K562 (cell line): ENCODE measurements at regions not wholly inside any gene's neighbourhood (a gene's known extent, or its start where the extent isn't known, plus 50 kb on each side); places are given as distances from the start of the nearest gene placed in this dataset.

Source experiments
- ATAC-seq: fragments of 200-7000 bp; cut with Tn5 transposase; 3 replicates; pipeline ENCODE4 v1.9.1; 2020; ENCODE audit warnings: moderate library complexity
- BruUV-seq: library from RNA; stranded (reverse); fragments of 400-500 nt; replicated peaks from 2 replicates; lab custom pipeline; 2021; lab: Mats Ljungman, UMichigan
- CTCF ChIA-PET: fragments of 300-600 bp; formaldehyde crosslinking; extraction: SDS; loops from one replicate; lab custom pipeline; 2021; ENCODE audit warnings: low intra/inter-chr PET ratio; lab: Yijun Ruan, JAX
- POLR2A ChIA-PET: fragments of 300-600, 350-650 bp; sonication (Branson Sonifier 250); formaldehyde crosslinking; extraction: SDS; loops from one replicate; lab custom pipeline; 2021; ENCODE audit warnings: antibody characterized with exemption, inconsistent platforms; lab: Yijun Ruan, JAX
- DNase-seq, 4 experiments: peaks; one replicate each; pipeline versions ENCODE4 v3.0.0 to v3.0.0-alpha.2; 2011 to 2018; ENCODE audit warnings: low spot score in 3 of 4, mixed read lengths in 3 of 4; ENCODE audit errors: extremely low read depth in 1 of 4
- FAIRE-seq: peaks from 2 replicates; lab custom pipeline; 2011; peaks lifted over from hg19 to GRCh38; lab: Jason Lieb, UNC
- H2AFZ ChIP-seq: 2 replicates; pipeline ENCODE4 v1.6.0; 2011; ENCODE audit warnings: low read depth, low read length, control low read depth, inconsistent platforms
- H3K27ac ChIP-seq: fragments of 200-600 bp; 3 replicates; pipeline ENCODE4 v1.8.0; 2011; ENCODE audit warnings: low read depth, mild to moderate bottlenecking, control low read depth, inconsistent platforms, low read length, moderate library complexity, mixed read lengths; ENCODE audit errors: extremely low read depth
- H3K27me3 ChIP-seq, 2 experiments: fragments of 300-600 bp in 1 of 2; 2 replicates in 1 of 2; 3 replicates in 1 of 2; pipeline versions ENCODE4 v1.6.0 to v1.8.0; 2011; ENCODE audit warnings: inconsistent platforms in 2 of 2, low read length in 2 of 2, mild to moderate bottlenecking in 1 of 2, mixed read lengths in 1 of 2, moderate library complexity in 1 of 2; ENCODE audit not compliant: control insufficient read depth in 2 of 2, insufficient read depth in 2 of 2
- H3K36me3 ChIP-seq: fragments of 300-600 bp; 3 replicates; pipeline ENCODE4 v1.8.0; 2011; ENCODE audit warnings: mild to moderate bottlenecking, low read length, inconsistent platforms; ENCODE audit not compliant: control insufficient read depth, insufficient read depth
- H3K4me1 ChIP-seq, 2 experiments: fragments of 200-600 bp in 1 of 2; replicated peaks in 1 of 2; 2 replicates in 1 of 2; 3 replicates in 1 of 2; pipeline versions ENCODE4 v1.5.1 to v1.8.0; 2011; ENCODE audit warnings: inconsistent platforms in 2 of 2, low read length in 2 of 2, mild to moderate bottlenecking in 1 of 2, mixed read lengths in 1 of 2, moderate library complexity in 1 of 2; ENCODE audit not compliant: control insufficient read depth in 2 of 2, insufficient read depth in 2 of 2
- H3K4me2 ChIP-seq: 2 replicates; pipeline ENCODE4 v1.6.1; 2011; ENCODE audit warnings: low read length, control low read depth, inconsistent platforms, mixed read lengths; ENCODE audit not compliant: insufficient read depth
- H3K4me3 ChIP-seq: fragments of 200-600 bp; sonication (generic), shearing (Covaris generic); 2 replicates; pipeline ENCODE4 v1.5.1; 2016; ENCODE audit warnings: control low read depth, inconsistent platforms
- H3K79me2 ChIP-seq: fragments of 200-600 bp; 3 replicates; pipeline ENCODE4 v1.8.0; 2011; ENCODE audit warnings: low read length, inconsistent platforms; ENCODE audit not compliant: control insufficient read depth, insufficient read depth
- H3K9ac ChIP-seq, 2 experiments: 2 replicates each; pipeline versions ENCODE4 v1.6.0 to v1.6.1; 2011; ENCODE audit warnings: low read depth in 2 of 2, low read length in 2 of 2, control low read depth in 1 of 2, inconsistent platforms in 1 of 2, mild to moderate bottlenecking in 1 of 2, mixed read lengths in 1 of 2; ENCODE audit not compliant: insufficient read depth in 1 of 2
- H3K9me1 ChIP-seq: one replicate; pipeline ENCODE4 v1.6.0; 2011; ENCODE audit warnings: inconsistent platforms, mild to moderate bottlenecking, low read length, moderate library complexity; ENCODE audit not compliant: control insufficient read depth, insufficient read depth
- H3K9me3 ChIP-seq: replicated peaks from 2 replicates; pipeline ENCODE4 v1.5.1; 2011; ENCODE audit warnings: low read depth, low read length, inconsistent platforms; ENCODE audit not compliant: control insufficient read depth, insufficient read depth
- H4K20me1 ChIP-seq: replicated peaks from 2 replicates; pipeline ENCODE4 v1.6.1; 2011; ENCODE audit warnings: low read length, inconsistent platforms, mixed read lengths; ENCODE audit not compliant: control insufficient read depth, insufficient read depth
- ATF7 ChIP-seq: fragments of 450-650 bp; IDR thresholded peaks from 2 replicates; pipeline ENCODE4 v1.7.1; 2014; ENCODE audit warnings: mild to moderate bottlenecking, moderate library complexity
- CAMTA2 ChIP-seq: fragments of 250-450 bp; sonication (Bioruptor Pico); conservative IDR thresholded peaks from 2 replicates; pipeline ENCODE4 v1.5.1; 2022
- CHD4 ChIP-seq: fragments of 200-600 bp; sonication (generic); IDR thresholded peaks from 3 replicates; pipeline ENCODE4 v1.6.1; 2012; ENCODE audit warnings: low read depth, mild to moderate bottlenecking, mixed read lengths, low read length, inconsistent platforms; ENCODE audit not compliant: insufficient read depth, insufficient replicate concordance, poor library complexity, severe bottlenecking
- KDM2B ChIP-seq: fragments of 250-450 bp; sonication (Bioruptor Pico); IDR thresholded peaks from 2 replicates; pipeline ENCODE4 v1.8.0; 2021; ENCODE audit warnings: mild to moderate bottlenecking, moderate library complexity
- ZC3H8 ChIP-seq: fragments of 450-650 bp; IDR thresholded peaks from 2 replicates; pipeline ENCODE4 v1.6.1; 2017
- ZFP36 ChIP-seq: fragments of 150-350 bp; IDR thresholded peaks from 2 replicates; pipeline ENCODE4 v1.6.1; 2018; ENCODE audit warnings: low read length, low read depth; ENCODE audit not compliant: partially characterized antibody
- WGBS: fragments of 100-300 bp; shearing (Covaris generic); methylation state at CpG from one replicate; pipeline ENCODE4 v1.1.6; 2016; ENCODE audit warnings: low coverage, mixed read lengths; ENCODE audit not compliant: insufficient coverage; ENCODE audit errors: missing lambda C conversion rate; 5-methylcytosine and 5-hydroxymethylcytosine counted together
- in situ Hi-C: fragments of 300-500 bp; cut with MboI; formaldehyde crosslinking; loops from 4 replicates; pipeline ENCODE4 v1.15.0; 2018; ENCODE audit warnings: inconsistent platforms, mixed read lengths
- intact Hi-C: fragments of 100-400 bp; cut with micrococcal nuclease; formaldehyde crosslinking; loops from 2 replicates; pipeline ENCODE4 v1.14.2; 2022
- TF ChIP-seq, protein P1 (sequence below): IDR thresholded peaks from 2 replicates; pipeline ENCODE4 v1.6.1; 2011; ENCODE audit not compliant: insufficient read length; ENCODE audit errors: extremely low read depth
- TF ChIP-seq, protein P2 (sequence below), 2 experiments: fragments of 450-650 bp; conservative IDR thresholded peaks; 2 replicates each; pipeline ENCODE4 v1.6.1; 2017; ENCODE audit warnings: mild to moderate bottlenecking in 2 of 2, moderate library complexity in 2 of 2
- TF ChIP-seq, protein P3 (sequence below): sonication (generic); formaldehyde crosslinking; IDR thresholded peaks from 2 replicates; pipeline ENCODE4 v1.8.1; 2022; ENCODE audit warnings: missing genetic modification reagents
- TF ChIP-seq, protein P4 (sequence below): fragments of 450-650 bp; IDR thresholded peaks from 2 replicates; pipeline ENCODE4 v1.6.1; 2018; ENCODE audit warnings: mild to moderate bottlenecking, low read depth; ENCODE audit not compliant: partially characterized antibody

DNA sequence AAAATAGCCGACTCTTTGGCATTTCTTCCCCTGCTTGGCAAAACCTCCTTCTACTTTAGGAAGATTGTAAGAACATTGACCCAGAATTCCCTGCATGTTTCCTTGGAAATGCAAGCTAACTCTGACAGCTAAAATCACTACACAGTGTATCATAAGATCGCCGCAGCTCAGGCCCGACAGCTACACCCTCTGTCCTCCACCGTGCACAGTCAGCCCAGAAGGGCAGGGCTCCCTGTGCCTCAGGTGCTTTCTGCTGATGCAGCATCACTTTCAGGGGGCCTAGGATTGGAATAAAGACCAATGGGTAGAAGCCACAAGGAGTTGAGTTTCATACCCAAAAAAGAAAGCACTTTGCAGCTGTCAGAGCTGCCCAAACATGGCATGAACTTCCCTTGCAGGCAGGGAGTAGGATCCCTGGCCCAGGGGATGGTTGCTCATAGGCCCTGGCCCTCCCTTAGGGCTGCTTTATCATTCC, 145.3 kb downstream of the SEC16B start:
- intact Hi-C loops (no loop called here), in situ Hi-C loops (no loop called here)
- no peaks in the 10 kb centered on the region for H3K9me1 ChIP-seq
- DNase-seq = no peak
- H4K20me1 ChIP-seq = no peaks in the 10 kb centered on the region
- H3K4me3 ChIP-seq = no peak overlapping the region
- ChIA-PET CTCF (no interaction called here), POLR2A (no interaction called here)
- no peak overlapping the region for H3K27ac ChIP-seq
- no peaks in the 10 kb centered on the region for H3K79me2 ChIP-seq
- no peak for FAIRE-seq
- no TSS peak for BruUV-seq
- no peaks in the 10 kb centered on the region for H3K4me1 ChIP-seq
- H3K36me3 ChIP-seq = no peaks in the 10 kb centered on the region
- no peaks in the 10 kb centered on the region for H3K27me3 ChIP-seq
- no peak for ATAC-seq
- 0% methylated on average over 5 of the region's 5 CpGs for WGBS
- H3K4me2 ChIP-seq = no peak overlapping the region
- no peak overlapping the region for H2AFZ ChIP-seq
- no peak overlapping the region for H3K9ac ChIP-seq
- H3K9me3 ChIP-seq = 0 out of 2 replicates have a peak, but pooled peaks cover 1% of the 10 kb centered on the region
- TF ChIP-seq ZC3H8 (no peak), ATF7 (no peak), ZFP36 (no peak), CHD4 (no peak), CAMTA2 (CRISPR knock-in tag) (no peak), KDM2B (CRISPR knock-in tag) (no peak)
- TF ChIP-seq, protein P1, sequence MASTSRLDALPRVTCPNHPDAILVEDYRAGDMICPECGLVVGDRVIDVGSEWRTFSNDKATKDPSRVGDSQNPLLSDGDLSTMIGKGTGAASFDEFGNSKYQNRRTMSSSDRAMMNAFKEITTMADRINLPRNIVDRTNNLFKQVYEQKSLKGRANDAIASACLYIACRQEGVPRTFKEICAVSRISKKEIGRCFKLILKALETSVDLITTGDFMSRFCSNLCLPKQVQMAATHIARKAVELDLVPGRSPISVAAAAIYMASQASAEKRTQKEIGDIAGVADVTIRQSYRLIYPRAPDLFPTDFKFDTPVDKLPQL = no peak
- TF ChIP-seq, protein P2, sequence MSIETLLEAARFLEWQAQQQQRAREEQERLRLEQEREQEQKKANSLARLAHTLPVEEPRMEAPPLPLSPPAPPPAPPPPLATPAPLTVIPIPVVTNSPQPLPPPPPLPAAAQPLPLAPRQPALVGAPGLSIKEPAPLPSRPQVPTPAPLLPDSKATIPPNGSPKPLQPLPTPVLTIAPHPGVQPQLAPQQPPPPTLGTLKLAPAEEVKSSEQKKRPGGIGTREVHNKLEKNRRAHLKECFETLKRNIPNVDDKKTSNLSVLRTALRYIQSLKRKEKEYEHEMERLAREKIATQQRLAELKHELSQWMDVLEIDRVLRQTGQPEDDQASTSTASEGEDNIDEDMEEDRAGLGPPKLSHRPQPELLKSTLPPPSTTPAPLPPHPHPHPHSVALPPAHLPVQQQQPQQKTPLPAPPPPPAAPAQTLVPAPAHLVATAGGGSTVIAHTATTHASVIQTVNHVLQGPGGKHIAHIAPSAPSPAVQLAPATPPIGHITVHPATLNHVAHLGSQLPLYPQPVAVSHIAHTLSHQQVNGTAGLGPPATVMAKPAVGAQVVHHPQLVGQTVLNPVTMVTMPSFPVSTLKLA (conservative IDR thresholded peaks at IDR 0.05) = no peak
- TF ChIP-seq, protein P3, sequence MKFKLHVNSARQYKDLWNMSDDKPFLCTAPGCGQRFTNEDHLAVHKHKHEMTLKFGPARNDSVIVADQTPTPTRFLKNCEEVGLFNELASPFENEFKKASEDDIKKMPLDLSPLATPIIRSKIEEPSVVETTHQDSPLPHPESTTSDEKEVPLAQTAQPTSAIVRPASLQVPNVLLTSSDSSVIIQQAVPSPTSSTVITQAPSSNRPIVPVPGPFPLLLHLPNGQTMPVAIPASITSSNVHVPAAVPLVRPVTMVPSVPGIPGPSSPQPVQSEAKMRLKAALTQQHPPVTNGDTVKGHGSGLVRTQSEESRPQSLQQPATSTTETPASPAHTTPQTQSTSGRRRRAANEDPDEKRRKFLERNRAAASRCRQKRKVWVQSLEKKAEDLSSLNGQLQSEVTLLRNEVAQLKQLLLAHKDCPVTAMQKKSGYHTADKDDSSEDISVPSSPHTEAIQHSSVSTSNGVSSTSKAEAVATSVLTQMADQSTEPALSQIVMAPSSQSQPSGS = no peak
- TF ChIP-seq, protein P4, sequence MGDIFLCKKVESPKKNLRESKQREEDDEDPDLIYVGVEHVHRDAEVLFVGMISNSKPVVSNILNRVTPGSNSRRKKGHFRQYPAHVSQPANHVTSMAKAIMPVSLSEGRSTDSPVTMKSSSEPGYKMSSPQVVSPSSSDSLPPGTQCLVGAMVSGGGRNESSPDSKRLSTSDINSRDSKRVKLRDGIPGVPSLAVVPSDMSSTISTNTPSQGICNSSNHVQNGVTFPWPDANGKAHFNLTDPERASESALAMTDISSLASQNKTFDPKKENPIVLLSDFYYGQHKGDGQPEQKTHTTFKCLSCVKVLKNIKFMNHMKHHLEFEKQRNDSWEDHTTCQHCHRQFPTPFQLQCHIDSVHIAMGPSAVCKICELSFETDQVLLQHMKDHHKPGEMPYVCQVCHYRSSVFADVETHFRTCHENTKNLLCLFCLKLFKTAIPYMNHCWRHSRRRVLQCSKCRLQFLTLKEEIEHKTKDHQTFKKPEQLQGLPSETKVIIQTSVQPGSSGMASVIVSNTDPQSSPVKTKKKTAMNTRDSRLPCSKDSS = no peak
